LNCAP (cell line): ENCODE measurements at regions not wholly inside any gene's neighbourhood (a gene's known extent, or its start where the extent isn't known, plus 50 kb on each side); places are given as distances from the start of the nearest gene placed in this dataset.
A peak's percentile ranks its signal among the peaks of the same experiment; 100 is the strongest.

Experiments used
- CTCF ChIP-seq: fragments of 450-650 bp; IDR thresholded peaks from 2 replicates; pipeline ENCODE4 v1.5.1; 2017; ENCODE audit warnings: mild to moderate bottlenecking

DNA sequence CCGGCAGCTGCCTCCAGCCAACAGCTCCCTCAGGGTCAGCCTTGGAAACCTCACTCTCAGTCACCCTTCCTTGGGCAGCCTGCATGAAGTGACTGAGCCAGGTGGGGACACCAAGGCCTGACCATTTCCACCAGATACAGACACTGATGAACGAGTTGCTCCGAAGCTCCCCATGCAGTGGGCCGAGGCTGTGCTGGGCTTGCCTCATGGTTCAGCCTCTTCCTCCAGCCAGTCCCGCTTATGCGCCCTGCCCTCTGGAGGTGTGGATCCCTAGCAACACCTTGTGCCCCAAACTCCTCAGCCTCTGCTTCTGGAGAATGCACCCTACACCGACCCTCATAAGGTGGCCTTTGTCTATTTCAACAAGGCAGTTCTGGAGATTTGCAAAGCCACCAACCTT is 236.0 kb downstream of the RRAGC start:
- TF ChIP-seq CTCF = no peak

DNA sequence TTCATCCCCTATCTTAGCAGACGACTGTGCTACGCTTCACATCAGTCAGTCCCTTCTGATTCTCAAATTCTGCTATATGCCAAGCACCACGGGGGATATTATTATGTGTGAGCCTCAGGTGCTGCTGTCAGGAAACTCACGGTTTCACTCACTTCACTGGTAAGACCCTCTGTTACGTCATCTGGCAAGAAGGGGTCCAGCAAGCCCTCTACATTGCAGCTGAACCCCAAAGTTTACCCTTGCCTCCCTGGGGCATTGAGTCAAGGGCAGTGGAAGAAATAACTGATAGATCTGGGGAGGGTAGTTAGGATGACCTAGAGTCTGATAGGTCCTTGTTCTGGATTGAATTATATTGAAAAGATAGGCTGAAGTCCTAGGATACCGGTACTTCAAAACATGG is 237.4 kb downstream of the RRAGC start:
- no peak for TF ChIP-seq CTCF

DNA sequence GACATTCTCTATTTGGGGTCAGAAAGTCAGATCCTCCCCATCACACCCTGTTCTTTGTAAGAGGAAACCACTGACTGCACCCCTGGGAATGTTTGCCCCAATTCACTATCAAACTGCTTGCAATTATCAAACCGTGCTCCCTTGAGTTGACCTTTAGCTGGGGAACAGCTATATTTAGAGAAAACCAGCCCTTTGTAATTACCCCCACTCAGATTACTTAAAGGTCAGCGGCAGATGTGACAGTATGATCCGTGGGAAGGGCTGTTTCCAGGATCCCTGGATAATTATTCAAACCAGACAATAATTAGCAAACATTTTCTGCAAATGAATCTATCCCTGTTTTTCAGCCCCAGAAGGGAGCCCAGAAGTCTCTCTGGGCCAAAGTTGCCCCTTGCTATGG is 242.7 kb downstream of the RRAGC start:
- TF ChIP-seq CTCF = no peak

DNA sequence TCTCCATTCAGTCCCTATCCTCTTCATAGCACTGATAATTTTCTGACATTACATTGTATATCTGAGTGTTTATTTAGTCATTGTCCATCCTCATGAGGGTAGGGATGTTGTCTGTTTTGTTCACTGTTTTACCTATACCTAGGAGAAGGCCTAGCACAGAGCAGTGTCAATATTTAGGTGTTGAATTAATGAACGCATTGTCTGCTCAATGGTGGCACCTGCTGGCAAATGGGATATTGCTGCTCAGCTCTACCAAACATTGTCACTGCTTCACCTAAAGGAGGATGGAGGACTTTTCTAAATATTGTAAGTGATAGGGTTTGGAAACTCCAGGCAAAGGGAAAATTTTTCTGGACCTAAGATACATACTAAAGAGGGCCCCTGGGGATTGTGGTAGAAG is 243.9 kb downstream of the RRAGC start:
- TF ChIP-seq CTCF = peak; percentile 17; the same call in 1 of the 2 replicates

- TF ChIP-seq CTCF = no peak
These were observed 244.7 kb downstream of the RRAGC start for GRCh38 chr1:38614861-38615260.

DNA sequence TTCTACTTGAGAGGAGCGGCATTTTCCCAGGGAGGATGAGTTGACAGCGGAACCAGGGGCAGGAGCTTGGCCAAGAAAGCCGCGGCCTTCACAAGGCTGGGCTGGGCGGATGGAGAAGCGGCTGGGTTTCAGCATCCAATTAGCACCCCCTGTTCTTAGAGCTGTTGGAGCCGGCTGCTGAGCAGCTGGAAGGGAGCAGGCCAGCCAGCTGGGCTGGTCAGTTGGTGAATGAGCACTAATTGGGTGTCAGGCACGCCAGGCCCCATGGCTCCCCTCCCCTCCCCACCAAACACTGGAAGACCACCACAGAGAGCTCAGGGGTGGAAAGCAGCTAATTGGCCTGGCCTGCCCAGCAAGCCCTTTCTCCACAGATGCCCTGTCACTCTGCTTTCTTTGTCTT is 245.6 kb downstream of the RRAGC start:
- TF ChIP-seq CTCF = no peak

GRCh38 chr1:38612951-38613350 is 246.6 kb downstream of the RRAGC start:
- no peak for TF ChIP-seq CTCF

- TF ChIP-seq CTCF = no peak
These were observed 247.8 kb downstream of the RRAGC start for GRCh38 chr1:38611664-38612211.
